ENCODE measurements at regions not wholly inside any gene's neighbourhood (a gene's known extent, or its start where the extent isn't known, plus 50 kb on each side); places are given as distances from the start of the nearest gene placed in this dataset.

- TF ChIP-seq CTCF (conservative IDR thresholded peaks at IDR 0.05) (no peak), EZH2 (IDR thresholded peaks at IDR 0.05; ENCODE audit: low read depth) (no peak)
These were observed 124.6 kb upstream of the PDE4D start for GRCh38 chr5:60018091-60018490.
